Left colon (tissue), 2 donors: ENCODE measurements at regions not wholly inside any gene's neighbourhood (a gene's known extent, or its start where the extent isn't known, plus 50 kb on each side); places are given as distances from the start of the nearest gene placed in this dataset.
"Not testable (repeated sequence)": the region's sequence is repeated elsewhere in the genome, so short reads cannot be mapped to it uniquely, and the experiment has no call there.

Source experiments
- ATAC-seq: fragments of 200-7000 bp; cut with Tn5 transposase; one replicate; pipeline ENCODE4 v1.9.1; 2020; ENCODE audit warnings: mild to moderate bottlenecking, moderate library complexity
- DNase-seq, 2 donors: peaks; one replicate each; pipeline ENCODE4 v3.0.0-alpha.2; 2020
- intact Hi-C, 2 donors: fragments of 100-400 bp; cut with DNase I in 1 of 2; cut with micrococcal nuclease in 1 of 2; formaldehyde crosslinking; loops; one replicate each; pipeline versions ENCODE4 v1.11.2 to v1.14.0; 2022; cut with DNase I, micrococcal nuclease
- donor health status: DM: no; HTN: no; CAD: no.
- donor health status: DM: yes; HTN: yes; CAD: no.

DNA sequence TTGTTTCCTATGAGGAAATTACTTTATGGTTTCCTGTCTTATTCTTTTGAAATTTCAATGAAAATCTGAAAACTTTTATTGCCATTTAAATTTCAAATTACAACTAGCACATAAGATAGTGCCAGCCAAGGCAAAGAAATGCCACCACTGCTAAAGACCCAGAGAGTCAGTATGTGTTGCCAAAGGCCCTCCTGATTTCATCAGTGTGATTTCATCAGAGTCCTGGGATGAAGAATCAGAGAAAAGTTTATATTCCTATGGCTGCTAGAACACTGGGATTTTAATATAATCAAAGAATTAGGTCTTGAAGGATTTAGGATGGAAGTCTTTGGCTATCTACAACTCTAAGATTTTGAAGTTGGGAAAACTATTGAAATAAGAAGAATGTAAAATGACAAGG is 434.2 kb upstream of the CCDC54 start:
- intact Hi-C loops = no loop called here
- no peak for DNase-seq

DNA sequence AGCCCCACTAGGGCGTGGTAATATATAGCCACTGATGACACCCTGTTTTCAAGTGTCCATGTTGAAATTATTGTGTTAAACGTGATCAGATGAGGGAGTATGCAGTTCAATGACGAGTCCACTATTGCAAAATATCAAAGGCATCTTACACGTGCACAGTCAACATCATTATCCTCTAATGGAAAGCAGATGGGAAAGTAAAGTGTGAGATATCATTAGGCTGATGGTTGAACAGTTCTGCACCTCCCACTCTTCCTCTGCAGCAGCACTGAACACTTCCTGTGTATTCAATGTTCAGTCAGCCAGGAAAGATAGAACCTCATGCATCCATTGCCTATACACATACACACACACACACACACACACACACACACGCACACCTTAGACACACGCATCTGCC is 431.8 kb upstream of the CCDC54 start:
- intact Hi-C loops = no loop called here
- ATAC-seq = no peak
- no peak for DNase-seq

More for the DNA sequence above, 434.2 kb upstream of the CCDC54 start:
- no peak for ATAC-seq

DNA sequence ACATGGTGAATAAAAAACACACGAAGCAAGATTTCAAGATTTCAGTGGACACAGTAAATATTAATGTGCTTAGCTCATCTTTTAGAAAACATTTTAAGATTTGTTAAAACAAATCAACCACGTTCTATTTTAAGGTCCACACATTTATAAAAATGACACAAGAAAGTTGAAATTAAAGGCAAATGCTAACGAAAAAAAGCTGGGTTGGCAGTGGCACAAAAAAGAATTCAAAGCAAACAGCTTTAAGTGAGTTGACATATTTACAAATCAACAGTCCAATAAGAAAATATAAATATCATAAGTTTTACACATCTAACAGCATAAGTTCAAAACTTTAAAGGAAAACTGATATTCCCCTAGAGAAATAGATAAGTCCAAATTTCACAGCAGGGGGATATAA is 430.4 kb upstream of the CCDC54 start:
- no peak for ATAC-seq
- intact Hi-C loops = no loop called here
- DNase-seq = no peak

DNA sequence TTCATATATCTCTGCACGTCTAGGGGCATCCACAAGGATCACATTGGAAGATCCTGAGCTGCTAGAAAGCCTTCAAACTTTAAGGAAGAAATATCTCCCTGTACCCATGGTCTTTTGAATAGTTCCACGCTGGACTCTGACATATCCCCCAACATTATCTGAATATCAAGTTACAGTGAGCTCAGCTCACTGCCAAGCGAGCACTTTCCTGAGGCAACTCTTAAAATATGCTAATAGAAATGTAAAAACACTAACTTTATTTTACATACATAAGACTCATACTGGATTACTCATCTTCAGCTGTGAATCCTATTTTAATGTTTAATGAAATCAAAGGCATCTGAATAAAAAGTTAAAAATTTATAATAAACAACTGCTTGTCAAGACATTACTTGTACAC is 420.2 kb upstream of the CCDC54 start:
- intact Hi-C loops = no loop called here

DNA sequence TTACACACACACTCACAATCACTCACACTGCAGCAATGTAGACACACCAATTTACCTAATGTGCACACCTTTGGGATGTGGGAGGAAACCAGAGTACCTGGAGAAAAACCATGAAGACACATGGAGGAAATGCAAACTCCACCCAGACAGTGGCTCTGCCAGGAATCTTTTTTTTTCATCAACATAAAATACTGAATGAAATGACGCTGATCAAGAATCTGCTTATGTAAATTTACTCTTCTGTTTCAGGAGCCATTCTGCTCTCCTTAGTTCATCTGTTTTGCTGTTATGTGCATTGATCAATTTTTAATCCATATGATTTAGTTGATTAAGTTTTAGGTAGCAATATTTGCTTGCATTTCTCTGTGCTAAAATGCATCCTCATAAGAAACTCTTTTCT is 414.2 kb upstream of the CCDC54 start:
- ATAC-seq (no peak), DNase-seq (no peak)
- intact Hi-C loops = no loop called here

More for the DNA sequence above, 420.2 kb upstream of the CCDC54 start:
- ATAC-seq (no peak), DNase-seq (no peak)

DNA sequence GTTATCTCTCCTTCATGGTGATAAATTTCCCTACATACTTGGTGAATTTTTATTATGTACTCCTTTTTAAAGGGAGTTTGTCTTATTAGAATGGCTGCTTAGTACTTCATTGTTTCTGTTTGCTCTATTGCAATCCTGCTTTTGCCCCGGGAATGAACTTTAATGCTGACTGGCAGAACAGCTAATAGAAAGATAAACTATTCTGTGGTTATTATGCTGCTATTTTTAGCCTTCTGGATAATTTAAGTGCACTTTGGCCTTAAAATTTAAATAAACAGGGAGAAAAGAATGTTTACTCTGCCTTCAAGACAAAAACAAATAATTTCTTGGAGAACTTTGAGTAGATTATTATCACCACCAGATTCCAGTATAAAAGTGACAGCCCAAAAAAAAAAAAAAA is 413.8 kb upstream of the CCDC54 start:
- intact Hi-C loops = no loop called here
- DNase-seq (no peak), ATAC-seq (no peak)

DNA sequence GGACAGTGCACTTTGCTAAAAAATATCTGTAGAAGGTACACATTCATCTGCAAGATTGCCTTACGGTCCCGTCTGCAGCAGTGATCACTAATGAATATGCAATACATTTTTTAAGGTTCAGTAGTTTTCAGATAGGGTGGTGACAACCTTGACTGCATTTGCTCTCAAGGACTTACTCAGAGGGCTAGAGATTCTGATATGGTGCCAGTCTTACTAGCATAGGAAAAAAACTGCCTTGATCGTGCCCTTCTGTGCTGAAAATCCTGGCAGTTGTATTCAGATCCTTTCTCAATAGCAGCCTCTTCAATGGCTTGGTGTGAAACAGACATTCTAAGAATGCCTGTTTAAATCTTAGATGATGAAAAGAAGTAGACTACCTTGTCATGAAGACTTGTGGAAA is 411.9 kb upstream of the CCDC54 start:
- DNase-seq = no peak

DNA sequence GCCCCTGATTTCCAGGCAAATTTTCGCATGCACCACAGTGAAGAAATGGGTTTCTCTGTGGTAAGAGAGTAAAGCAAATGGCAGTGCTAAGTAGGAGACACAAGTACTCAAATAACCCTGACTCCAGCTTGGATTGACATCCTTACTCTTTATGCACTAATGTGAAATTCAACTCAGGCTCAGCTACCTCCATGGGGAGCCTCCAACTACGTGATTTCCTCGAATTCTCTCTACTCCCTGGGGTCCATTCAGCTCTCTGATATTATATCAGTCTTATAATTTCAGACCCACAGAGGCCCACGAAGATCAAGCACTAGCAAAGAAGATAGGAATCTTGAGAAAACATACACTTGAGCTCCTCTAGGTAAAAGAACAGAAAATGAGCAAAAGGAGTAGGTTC is 407.6 kb upstream of the CCDC54 start:
- DNase-seq (no peak), ATAC-seq (no peak)
- intact Hi-C loops = no loop called here

More for the DNA sequence above, 411.9 kb upstream of the CCDC54 start:
- intact Hi-C loops = no loop called here
- no peak for ATAC-seq

DNA sequence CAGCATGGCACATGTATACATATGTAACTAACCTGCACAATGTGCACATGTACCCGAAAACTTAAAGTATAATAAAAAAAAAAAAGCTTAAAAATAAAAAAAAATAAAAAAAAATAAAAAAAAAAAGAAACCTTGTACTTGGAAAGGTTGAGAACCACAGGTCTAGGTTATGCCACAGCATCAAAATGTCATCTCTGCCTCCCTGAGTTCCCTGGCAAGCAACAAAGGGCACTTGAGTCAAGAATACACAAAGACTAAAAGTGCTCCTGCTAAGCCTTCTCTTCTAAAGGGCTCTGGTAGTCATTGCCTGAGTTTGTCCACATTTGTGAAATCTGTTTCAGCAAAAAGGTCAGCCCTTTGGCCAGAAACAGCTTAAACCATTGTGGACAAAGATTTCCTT is 395.8 kb upstream of the CCDC54 start:
- intact Hi-C loops = no loop called here
- DNase-seq (no peak), ATAC-seq (no peak)

DNA sequence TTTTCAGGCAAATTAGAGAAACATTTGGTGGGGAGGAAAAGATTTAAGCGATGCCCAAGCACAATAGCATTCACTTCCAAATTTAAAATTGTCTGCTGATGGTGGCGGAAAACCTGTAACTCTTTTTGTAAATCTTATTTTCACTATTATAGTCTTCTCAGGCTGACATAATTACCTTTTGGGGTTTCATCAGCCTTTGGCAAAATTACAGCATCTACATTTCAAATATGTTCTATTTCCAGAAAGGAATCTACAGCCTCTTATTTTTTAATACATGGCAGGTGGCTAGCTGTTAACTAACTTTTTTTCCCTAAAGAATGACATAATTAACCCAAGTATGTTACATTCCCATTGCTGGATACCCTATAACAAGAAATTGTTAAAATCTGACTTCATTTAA is 391.5 kb upstream of the CCDC54 start:
- no peak for DNase-seq
- no peak for ATAC-seq
- intact Hi-C loops = no loop called here

DNA sequence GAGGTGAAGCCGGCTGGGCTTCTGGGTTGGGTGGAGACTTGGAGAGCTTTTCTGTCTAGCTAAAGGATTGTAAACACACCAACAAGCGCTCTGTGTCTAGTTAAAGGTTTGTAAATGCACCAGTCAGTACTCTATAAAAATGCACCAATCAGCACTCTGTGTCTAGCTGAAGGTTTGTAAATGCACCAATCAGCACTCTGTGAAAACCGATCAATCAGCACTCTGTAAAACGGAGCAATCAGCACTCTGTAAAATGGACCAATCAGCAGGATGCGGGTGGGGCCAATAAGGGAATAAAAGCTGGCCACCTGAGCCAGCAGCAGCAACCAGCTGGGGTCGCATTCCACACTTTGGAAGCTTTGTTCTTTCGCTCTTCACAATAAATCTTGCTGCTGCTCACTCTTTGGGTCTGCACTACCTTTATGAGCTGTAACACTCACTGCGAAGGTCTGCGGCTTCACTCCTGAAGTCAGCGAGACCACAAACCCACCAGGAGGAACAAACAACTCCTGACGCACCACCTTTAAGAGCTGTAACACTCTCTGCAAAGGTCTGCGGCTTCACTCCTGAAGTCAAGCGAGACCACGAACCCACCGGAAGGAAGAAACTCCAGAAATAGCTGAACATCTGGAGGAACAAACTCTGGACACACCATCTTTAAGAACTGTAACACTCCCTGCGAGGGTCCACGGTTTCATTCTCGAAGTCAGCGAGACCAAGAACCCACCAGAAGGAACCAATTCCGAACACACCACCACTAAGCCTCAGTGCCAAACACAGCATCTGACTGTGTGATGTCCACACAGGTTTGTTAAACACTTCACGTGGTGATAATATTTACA is 378.2 kb upstream of the CCDC54 start:
- ATAC-seq, DNase-seq, intact Hi-C loops: not testable (repeated sequence)

DNA sequence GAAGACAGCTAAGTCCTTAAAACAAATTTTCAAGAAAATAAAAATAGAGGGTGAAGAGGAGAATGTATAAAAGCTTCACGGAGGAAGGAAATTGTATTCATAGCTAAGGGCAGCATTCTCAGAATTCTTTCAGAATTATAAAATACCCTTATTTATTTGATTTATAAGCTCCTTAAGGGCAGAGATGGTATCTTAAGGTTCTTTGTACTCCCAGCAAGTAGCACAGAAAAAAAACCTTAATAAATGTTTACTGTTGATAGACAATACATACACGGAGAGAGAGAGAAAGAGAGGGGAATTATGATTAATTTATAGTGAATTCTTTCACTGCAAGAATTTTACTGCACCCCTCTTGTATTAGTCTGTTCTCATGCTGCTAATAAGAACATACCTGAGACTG is 375.6 kb upstream of the CCDC54 start:
- intact Hi-C loops = no loop called here
- no peak for DNase-seq
- no peak for ATAC-seq

DNA sequence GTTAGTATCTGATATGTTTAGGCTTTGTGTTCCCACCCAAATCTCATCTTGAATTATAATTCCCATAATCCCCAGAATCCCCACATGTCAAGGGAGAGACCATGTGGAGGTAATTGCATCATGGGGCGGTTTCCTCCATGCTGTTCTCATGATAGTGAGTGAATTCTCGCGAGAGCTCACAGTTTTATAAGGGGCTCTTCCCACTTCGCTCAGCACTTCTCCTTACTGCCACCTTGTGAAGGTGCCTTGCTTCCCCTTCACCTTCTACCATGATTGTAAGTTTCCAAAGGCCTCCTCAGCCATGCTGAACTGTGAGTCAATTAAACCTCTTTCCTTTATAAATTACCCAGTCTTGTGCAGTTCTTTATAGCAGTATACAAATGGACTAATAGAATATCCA is 371.9 kb upstream of the CCDC54 start:
- ATAC-seq, DNase-seq, intact Hi-C loops: not testable (repeated sequence)

DNA sequence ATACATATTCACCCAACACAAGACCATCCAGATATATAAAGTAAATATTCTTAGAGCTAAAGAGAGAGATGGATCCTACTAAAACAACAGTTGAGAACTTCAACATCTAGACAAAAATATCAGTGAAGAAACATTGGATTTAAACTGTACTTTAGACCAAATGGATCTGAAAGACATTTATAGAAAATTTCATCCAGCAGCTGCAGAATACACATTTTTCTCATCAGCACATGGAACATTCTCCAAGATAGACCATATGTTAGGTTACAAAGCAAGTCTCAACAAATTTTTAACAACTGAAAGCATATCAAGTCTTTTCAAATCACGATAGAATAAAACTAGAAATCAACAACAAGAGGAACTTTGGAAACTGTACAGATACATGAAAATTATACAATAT is 369.0 kb upstream of the CCDC54 start:
- DNase-seq = no peak
- ATAC-seq = no peak
- intact Hi-C loops = no loop called here

DNA sequence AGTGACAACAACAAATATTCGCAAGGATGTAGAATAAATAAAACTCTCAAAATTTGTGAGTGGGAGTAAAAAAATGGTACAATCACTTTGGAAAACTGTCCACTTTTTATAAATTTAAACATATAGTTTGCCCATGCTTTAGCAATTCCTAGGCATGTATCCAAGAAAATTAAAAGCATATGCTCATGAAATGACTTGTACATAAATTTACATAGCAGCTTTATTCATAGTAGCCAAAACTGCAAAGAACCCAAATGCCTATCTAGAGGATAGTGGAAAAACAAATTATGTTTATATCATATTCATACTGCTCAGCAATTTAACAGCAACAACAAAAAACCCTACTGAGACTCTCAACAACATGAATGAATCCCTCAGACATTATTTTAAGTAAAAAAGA is 363.6 kb upstream of the CCDC54 start:
- intact Hi-C loops = no loop called here
- ATAC-seq (no peak), DNase-seq (no peak)

DNA sequence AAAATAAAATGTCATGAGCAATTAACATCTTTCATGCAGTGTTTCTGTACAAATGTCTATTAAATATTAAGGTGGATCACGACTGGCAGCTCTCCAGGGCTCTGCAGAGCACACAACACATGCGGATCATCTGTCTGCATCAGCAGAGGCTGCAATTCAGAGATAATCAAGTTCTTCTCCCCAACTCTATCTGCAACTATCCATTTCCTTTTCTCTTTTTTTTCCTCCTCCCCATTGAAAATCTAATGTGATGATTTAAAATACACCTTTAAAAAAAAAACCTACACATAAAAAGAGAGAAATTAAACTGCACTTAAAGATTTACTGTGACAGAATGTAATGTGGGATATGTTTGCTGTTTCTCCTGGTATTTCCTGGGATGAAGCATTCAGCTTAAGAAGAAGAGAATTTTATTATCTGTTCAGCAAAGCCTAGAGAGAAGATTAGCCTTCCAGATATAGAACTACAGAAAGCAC is 352.6 kb upstream of the CCDC54 start:
- no peak for ATAC-seq
- no peak for DNase-seq
- intact Hi-C loops = no loop called here

DNA sequence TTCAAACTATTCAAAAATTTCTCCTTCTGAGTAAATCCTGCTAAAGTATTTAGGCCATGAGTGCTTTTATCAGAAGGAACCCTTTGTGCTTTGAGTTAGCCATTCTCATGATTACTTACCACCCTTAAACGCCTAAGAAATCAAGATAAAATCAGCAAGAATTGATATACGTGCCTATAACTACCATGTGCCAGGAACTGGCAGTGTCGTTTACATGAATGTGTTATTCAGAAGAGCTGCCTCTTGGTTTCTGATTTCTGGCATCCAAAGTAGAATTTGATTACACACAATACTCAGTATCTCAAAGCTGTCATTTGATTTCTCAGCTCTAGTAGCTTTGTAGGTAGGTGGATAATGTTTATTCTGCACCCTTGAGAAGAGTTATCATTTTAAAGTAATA is 351.3 kb upstream of the CCDC54 start:
- DNase-seq (no peak), ATAC-seq (no peak)
- intact Hi-C loops = no loop called here

DNA sequence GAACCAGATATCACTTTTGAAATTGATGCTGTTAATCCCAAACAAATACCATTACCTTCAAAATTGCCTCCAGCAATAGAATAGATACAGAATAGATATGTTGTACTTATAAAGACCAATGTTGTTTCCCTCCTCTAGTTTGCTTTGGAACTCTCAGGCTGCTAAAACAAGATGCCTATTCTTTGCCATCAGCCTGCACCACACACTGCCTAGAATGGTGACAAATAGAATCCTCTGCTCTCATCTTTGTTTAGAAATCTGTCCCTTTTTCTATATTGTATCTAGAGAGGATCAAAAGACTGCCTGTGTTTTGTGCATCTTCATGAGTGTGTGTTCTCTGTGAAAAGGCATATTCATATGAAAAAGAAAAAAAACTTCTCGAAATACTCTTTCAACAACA is 349.2 kb upstream of the CCDC54 start:
- intact Hi-C loops = no loop called here
- ATAC-seq (no peak), DNase-seq (no peak)

DNA sequence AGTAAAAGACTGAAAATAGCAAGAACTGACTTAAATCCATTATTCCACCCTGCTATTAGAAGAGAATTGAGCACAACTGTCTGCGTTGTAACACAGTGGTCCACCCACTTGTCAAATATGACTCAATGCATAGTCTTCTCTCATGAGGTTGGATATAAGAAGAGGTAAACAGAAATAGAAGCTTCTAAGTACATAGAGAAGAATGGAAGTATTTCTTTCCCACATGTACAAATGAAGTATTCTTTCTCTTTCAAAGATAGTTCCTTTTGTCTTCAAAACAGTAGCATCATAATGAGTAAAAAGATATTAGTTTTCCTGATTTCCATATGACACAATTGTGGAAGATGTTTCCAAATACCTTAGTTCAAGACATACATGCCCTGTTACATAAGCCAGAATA is 348.6 kb upstream of the CCDC54 start:
- intact Hi-C loops = no loop called here
- ATAC-seq (no peak), DNase-seq (no peak)

DNA sequence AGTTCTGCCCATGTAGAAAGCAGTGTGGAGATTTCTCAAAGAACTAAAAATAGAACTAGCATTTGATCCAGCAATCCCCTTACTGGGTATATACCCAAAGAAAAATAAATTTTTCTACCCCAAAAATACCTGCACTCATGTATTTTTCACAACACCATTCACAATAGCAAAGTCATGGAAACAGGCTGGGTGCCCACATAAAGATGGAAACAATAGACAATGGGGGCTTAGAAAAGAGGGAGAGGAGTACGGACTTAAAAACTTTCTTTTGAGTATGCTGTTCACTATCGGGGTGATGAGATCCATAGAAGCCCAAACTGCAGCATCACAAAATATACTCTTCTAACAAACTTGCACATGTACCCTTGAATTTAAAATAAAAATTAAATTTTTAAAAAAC is 345.1 kb upstream of the CCDC54 start:
- no peak for DNase-seq
- intact Hi-C loops = no loop called here
- no peak for ATAC-seq

DNA sequence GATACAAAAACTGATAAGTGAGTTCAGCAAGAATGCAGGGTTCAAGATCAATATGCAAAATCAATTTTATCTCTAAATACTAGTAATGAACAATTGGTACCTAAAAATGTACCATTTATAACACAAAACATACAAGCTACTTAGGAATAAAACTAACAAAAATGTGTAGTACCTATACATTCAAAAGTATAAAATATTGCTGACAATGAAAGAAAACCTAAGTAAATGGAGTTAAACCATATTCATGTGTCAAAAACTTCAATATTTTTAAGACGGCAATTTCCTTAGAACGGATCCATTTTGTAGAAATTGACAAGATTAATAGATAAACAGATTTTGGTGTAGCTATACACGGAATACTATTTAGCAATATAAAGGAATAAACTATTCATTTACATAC is 343.1 kb upstream of the CCDC54 start:
- DNase-seq (no peak), ATAC-seq (no peak)
- intact Hi-C loops = no loop called here
